HCT116 (cell line): ENCODE measurements at regions not wholly inside any gene's neighbourhood (a gene's known extent, or its start where the extent isn't known, plus 50 kb on each side); places are given as distances from the start of the nearest gene placed in this dataset.

Source experiments
- ATAC-seq: fragments of 200-7000 bp; cut with Tn5 transposase; 2 replicates; pipeline ENCODE4 v1.9.1; 2020; ENCODE audit warnings: mild to moderate bottlenecking, moderate library complexity
- BruUV-seq: library from RNA; stranded (reverse); fragments of 400-500 nt; replicated peaks from 2 replicates; lab custom pipeline; 2021; lab: Mats Ljungman, UMichigan
- CTCF ChIA-PET: fragments of 300-600 bp; sonication (Branson Sonifier 250); formaldehyde crosslinking; loops from one replicate; lab custom pipeline; 2021; ENCODE audit warnings: antibody characterized with exemption; lab: Charles Lee
- POLR2A ChIA-PET: fragments of 300-600, 350-600 bp; sonication (Branson Sonifier 250); formaldehyde crosslinking; loops from one replicate; lab custom pipeline; 2021; ENCODE audit warnings: antibody characterized with exemption; lab: Charles Lee
- RAD21 ChIA-PET, 2 experiments: fragments of 300-600 bp; sonication (Branson Sonifier 250); formaldehyde crosslinking; loops; one replicate each; lab custom pipeline; 2023; ENCODE audit warnings: low total read pairs in 2 of 2; ENCODE audit not compliant: uncharacterized antibody in 2 of 2, unreplicated experiment in 2 of 2, low non-redundant PET in 1 of 2; lab: Charles Lee
- DNase-seq: peaks from one replicate; pipeline ENCODE4 v3.0.0-alpha.2; 2010; ENCODE audit warnings: low read depth, low spot score
- H2AFZ ChIP-seq: fragments of 200-600 bp; shearing (Covaris generic), sonication (generic); 2 replicates; pipeline ENCODE4 v1.6.1; 2017; ENCODE audit warnings: low read depth, mixed run types, mixed read lengths, antibody characterized with exemption, low read length; ENCODE audit not compliant: poor library complexity, severe bottlenecking
- H3K27ac ChIP-seq: 2 replicates; pipeline ENCODE4 v1.5.1; 2012; ENCODE audit warnings: low read depth, low read length
- H3K27me3 ChIP-seq: fragments of 200-600 bp; sonication (generic); 2 replicates; pipeline ENCODE4 v1.6.1; 2016; ENCODE audit warnings: mixed run types, low read length, mixed read lengths; ENCODE audit not compliant: insufficient read depth
- H3K36me3 ChIP-seq, 2 experiments: fragments of 200-500 bp in 1 of 2; fragments of 200-600 bp in 1 of 2; sonication (Bioruptor generic) in 1 of 2; sonication (generic) in 1 of 2; 2 replicates each; pipeline versions ENCODE4 v1.5.1 to v1.6.1; 2014 to 2016; ENCODE audit warnings: low read length in 2 of 2, inconsistent platforms in 1 of 2, mixed read lengths in 1 of 2, mixed run types in 1 of 2; ENCODE audit not compliant: insufficient read depth in 2 of 2, control insufficient read depth in 1 of 2
- H3K4me1 ChIP-seq, 2 experiments: fragments of 200-600 bp in 1 of 2; sonication (generic) in 1 of 2; 2 replicates each; pipeline versions ENCODE4 v1.5.1 to v1.6.1; 2012 to 2017; ENCODE audit warnings: low read length in 2 of 2, inconsistent platforms in 1 of 2, mild to moderate bottlenecking in 1 of 2, mixed read lengths in 1 of 2, mixed run types in 1 of 2, moderate library complexity in 1 of 2; ENCODE audit not compliant: insufficient read depth in 2 of 2, control insufficient read depth in 1 of 2
- H3K4me2 ChIP-seq: fragments of 200-600 bp; sonication (generic); 2 replicates; pipeline ENCODE4 v1.6.1; 2017; ENCODE audit warnings: mixed run types, low read length, mixed read lengths
- H3K4me3 ChIP-seq, 2 experiments: fragments of 200-600 bp in 1 of 2; sonication (generic) in 1 of 2; replicated peaks in 1 of 2; 2 replicates each; pipeline ENCODE4 v1.5.1; 2011 to 2016; ENCODE audit warnings: low read length in 2 of 2, control low read depth in 1 of 2, low read depth in 1 of 2, mild to moderate bottlenecking in 1 of 2, mixed read lengths in 1 of 2, mixed run types in 1 of 2
- H3K79me2 ChIP-seq: fragments of 200-600 bp; sonication (generic); 2 replicates; pipeline ENCODE4 v1.6.1; 2017; ENCODE audit warnings: mild to moderate bottlenecking, mixed run types, low read length, moderate library complexity, mixed read lengths; ENCODE audit not compliant: insufficient read depth
- H3K9ac ChIP-seq: fragments of 200-600 bp; sonication (generic); 2 replicates; pipeline ENCODE4 v1.6.1; 2016; ENCODE audit warnings: low read length, mixed read lengths
- H3K9me2 ChIP-seq: fragments of 200-600 bp; sonication (generic), shearing (Covaris generic); 2 replicates; pipeline ENCODE4 v1.6.1; 2017; ENCODE audit warnings: mixed run types, mild to moderate bottlenecking, moderate library complexity; ENCODE audit not compliant: insufficient read depth
- H3K9me3 ChIP-seq, 2 experiments: fragments of 200-500 bp in 1 of 2; fragments of 200-600 bp in 1 of 2; sonication (Bioruptor generic) in 1 of 2; sonication (generic) in 1 of 2; 2 replicates each; pipeline ENCODE4 v1.6.1; 2014 to 2017; ENCODE audit warnings: low read length in 2 of 2, mixed read lengths in 2 of 2, inconsistent platforms in 1 of 2, low read depth in 1 of 2, mild to moderate bottlenecking in 1 of 2, mixed run types in 1 of 2, moderate library complexity in 1 of 2; ENCODE audit not compliant: control insufficient read depth in 1 of 2, insufficient read depth in 1 of 2
- H4K20me1 ChIP-seq: fragments of 200-600 bp; sonication (generic), shearing (Covaris generic); 2 replicates; pipeline ENCODE4 v1.6.1; 2017; ENCODE audit warnings: mixed run types, mild to moderate bottlenecking, moderate library complexity; ENCODE audit not compliant: insufficient read depth
- CBX3 ChIP-seq: IDR thresholded peaks from 2 replicates; pipeline ENCODE4 v1.6.1; 2012; ENCODE audit warnings: low read depth
- CTCF ChIP-seq, 3 experiments: fragments of 200-600 bp in 1 of 3; sonication (generic) in 1 of 3; IDR thresholded peaks in 2 of 3; conservative IDR thresholded peaks in 1 of 3; 2 replicates each; pipeline ENCODE4 v1.5.1; 2012 to 2017; ENCODE audit warnings: low read depth in 2 of 3, low read length in 2 of 3, antibody characterized with exemption in 1 of 3, borderline replicate concordance in 1 of 3, control low read depth in 1 of 3, mild to moderate bottlenecking in 1 of 3, mixed read lengths in 1 of 3, mixed run types in 1 of 3, moderate library complexity in 1 of 3; ENCODE audit not compliant: insufficient read depth in 1 of 3
- EGR1 ChIP-seq: IDR thresholded peaks from 2 replicates; pipeline ENCODE4 v1.6.1; 2012; ENCODE audit warnings: low read depth
- EZH2 ChIP-seq: fragments of 200-600 bp; sonication (generic); IDR thresholded peaks from 2 replicates; pipeline ENCODE4 v1.6.1; 2017; ENCODE audit warnings: antibody characterized with exemption, mixed run types
- EZH2phosphoT487 ChIP-seq: fragments of 200-600 bp; IDR thresholded peaks from 2 replicates; pipeline ENCODE4 v1.6.1; 2018; ENCODE audit warnings: antibody characterized with exemption, borderline replicate concordance
- POLR2AphosphoS5 ChIP-seq: IDR thresholded peaks from 2 replicates; pipeline ENCODE4 v1.6.1; 2011; ENCODE audit warnings: mild to moderate bottlenecking, low read depth, low read length, moderate library complexity
- RAD21 ChIP-seq: IDR thresholded peaks from 2 replicates; pipeline ENCODE4 v1.6.1; 2012; ENCODE audit warnings: low read depth, mild to moderate bottlenecking
- REST ChIP-seq: IDR thresholded peaks from 2 replicates; pipeline ENCODE4 v1.6.1; 2012; ENCODE audit warnings: low read depth
- TCF7L2 ChIP-seq: IDR thresholded peaks from 2 replicates; pipeline ENCODE4 v1.7.0; 2011; ENCODE audit warnings: borderline replicate concordance, inconsistent platforms; ENCODE audit not compliant: insufficient read depth, insufficient read length; ENCODE audit errors: extremely low read depth
- YY1 ChIP-seq: IDR thresholded peaks from 2 replicates; pipeline ENCODE4 v1.6.1; 2011; ENCODE audit warnings: low read length, low read depth, moderate library complexity, mild to moderate bottlenecking; ENCODE audit not compliant: insufficient replicate concordance; ENCODE audit errors: extremely low read depth
- ZBTB33 ChIP-seq: IDR thresholded peaks from 2 replicates; pipeline ENCODE4 v1.6.1; 2011; ENCODE audit warnings: mild to moderate bottlenecking, low read length, moderate library complexity; ENCODE audit not compliant: insufficient replicate concordance; ENCODE audit errors: extremely low read depth
- ZNF274 ChIP-seq: fragments of 200-500 bp; sonication (Bioruptor generic); IDR thresholded peaks from 2 replicates; pipeline ENCODE4 v1.6.1; 2014; ENCODE audit warnings: mild to moderate bottlenecking, low read depth, low read length, inconsistent platforms
- intact Hi-C: fragments of 100-400 bp; cut with micrococcal nuclease; formaldehyde crosslinking; loops from 2 replicates; pipeline ENCODE4 v1.10.0; 2022
- TF ChIP-seq, protein P1 (sequence below): IDR thresholded peaks from 2 replicates; pipeline ENCODE4 v1.6.1; 2012
- TF ChIP-seq, protein P2 (sequence below): IDR thresholded peaks from 2 replicates; pipeline ENCODE4 v1.6.1; 2012

DNA sequence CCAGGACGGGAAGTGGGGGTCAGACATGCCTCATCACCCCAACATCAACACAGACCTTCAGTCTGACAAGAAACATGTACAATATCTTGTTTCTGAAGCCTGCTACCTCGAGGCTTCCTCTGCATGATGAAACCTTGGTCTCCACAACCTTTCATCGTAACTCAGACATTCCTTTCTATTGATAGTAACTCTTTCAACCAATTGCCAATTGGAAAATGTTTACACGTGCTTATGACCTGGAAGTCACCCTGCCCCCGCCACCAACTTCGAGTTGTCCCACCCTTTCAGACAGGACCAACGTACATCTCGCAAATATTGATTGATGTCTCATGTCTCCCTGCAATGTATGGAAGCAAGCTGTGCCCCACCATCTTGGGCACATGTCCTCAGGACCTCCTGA is 159.5 kb downstream of the ETS2 start (continued):
- TF ChIP-seq ZBTB33 = no peak
- TF ChIP-seq CBX3 = no peak
- TF ChIP-seq POLR2AphosphoS5 = no peak
- no peak for TF ChIP-seq RAD21
- no peak for TF ChIP-seq YY1

GRCh38 chr21:38963006-38963405 is 157.3 kb downstream of the ETS2 start:
- ATAC-seq = no peak
- no TSS peak for BruUV-seq
- POLR2A ChIA-PET = no interaction called here
- Histone ChIP-seq H4K20me1 (no peaks in the 10 kb centered on the region), H3K27ac (no peak overlapping the region), H3K27me3 (no peaks in the 10 kb centered on the region), H3K4me3 (no peak overlapping the region), H3K4me1 (no peaks in the 10 kb centered on the region), H3K9me2 (no peaks in the 10 kb centered on the region), H3K4me2 (no peak overlapping the region), H3K36me3 (no peaks in the 10 kb centered on the region), H3K79me2 (no peaks in the 10 kb centered on the region), H3K9me3 (no peaks in the 10 kb centered on the region), H2AFZ (no peak overlapping the region), H3K9ac (no peak overlapping the region)
- CTCF ChIA-PET = no interaction called here
- intact Hi-C loops = no loop called here
- no peak for DNase-seq
- RAD21 ChIA-PET = no interaction called here
- TF ChIP-seq, protein P1, sequence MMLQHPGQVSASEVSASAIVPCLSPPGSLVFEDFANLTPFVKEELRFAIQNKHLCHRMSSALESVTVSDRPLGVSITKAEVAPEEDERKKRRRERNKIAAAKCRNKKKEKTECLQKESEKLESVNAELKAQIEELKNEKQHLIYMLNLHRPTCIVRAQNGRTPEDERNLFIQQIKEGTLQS = no peak
- TF ChIP-seq ZNF274 (no peak), YY1 (no peak), ZBTB33 (no peak), EZH2phosphoT487 (no peak), EGR1 (no peak), REST (no peak), EZH2 (no peak), CTCF (IDR thresholded peaks at IDR 0.05 in 2 of 3, conservative IDR thresholded peaks at IDR 0.05 in 1 of 3; ENCODE audit: borderline replicate concordance in 1 of 3, insufficient read depth in 1 of 3, low read depth in 2 of 3, low read length in 2 of 3) (no peak), TCF7L2 (no peak)
- TF ChIP-seq, protein P2, sequence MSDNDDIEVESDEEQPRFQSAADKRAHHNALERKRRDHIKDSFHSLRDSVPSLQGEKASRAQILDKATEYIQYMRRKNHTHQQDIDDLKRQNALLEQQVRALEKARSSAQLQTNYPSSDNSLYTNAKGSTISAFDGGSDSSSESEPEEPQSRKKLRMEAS = no peak
